GM23338 (cell line): ENCODE measurements at regions not wholly inside any gene's neighbourhood (a gene's known extent, or its start where the extent isn't known, plus 50 kb on each side); places are given as distances from the start of the nearest gene placed in this dataset.

Experiments used
- ATAC-seq: fragments of 200-7000 bp; cut with Tn5 transposase; 3 replicates; pipeline ENCODE4 v1.9.1; 2020
- DNase-seq: peaks from one replicate; pipeline ENCODE4 v3.0.0-alpha.2; 2015; ENCODE audit warnings: low spot score
- H2AFZ ChIP-seq: fragments of 200-600 bp; sonication (generic); 2 replicates; pipeline ENCODE4 v1.8.0; 2016; ENCODE audit warnings: antibody characterized with exemption, mild to moderate bottlenecking, moderate library complexity
- H3F3A ChIP-seq: fragments of 200-600 bp; sonication (generic); replicated peaks from 2 replicates; pipeline ENCODE4 v1.8.0; 2017; ENCODE audit warnings: antibody characterized with exemption, mixed run types, low read depth
- H3K27ac ChIP-seq: fragments of 200-600 bp; sonication (generic); 2 replicates; pipeline ENCODE4 v1.6.1; 2016; ENCODE audit warnings: low read depth
- H3K27me3 ChIP-seq: fragments of 200-600 bp; sonication (generic); 2 replicates; pipeline ENCODE4 v1.8.0; 2016; ENCODE audit warnings: mild to moderate bottlenecking, mixed run types, moderate library complexity; ENCODE audit not compliant: insufficient read depth
- H3K36me3 ChIP-seq: fragments of 200-600 bp; sonication (generic); 2 replicates; pipeline ENCODE4 v1.8.0; 2016; ENCODE audit warnings: mild to moderate bottlenecking; ENCODE audit not compliant: insufficient read depth
- H3K4me1 ChIP-seq: fragments of 200-600 bp; sonication (generic); 2 replicates; pipeline ENCODE4 v1.8.0; 2016; ENCODE audit warnings: mild to moderate bottlenecking, moderate library complexity; ENCODE audit not compliant: insufficient read depth
- H3K4me2 ChIP-seq: fragments of 200-600 bp; sonication (generic); 2 replicates; pipeline ENCODE4 v1.7.1; 2017; ENCODE audit warnings: mixed run types
- H3K4me3 ChIP-seq: fragments of 200-600 bp; sonication (generic); 2 replicates; pipeline ENCODE4 v1.6.1; 2016; ENCODE audit warnings: mixed run types
- H3K79me2 ChIP-seq: fragments of 200-600 bp; sonication (generic); replicated peaks from 2 replicates; pipeline ENCODE4 v1.8.0; 2017; ENCODE audit warnings: mild to moderate bottlenecking; ENCODE audit not compliant: insufficient read depth
- H3K9me2 ChIP-seq: fragments of 200-600 bp; sonication (generic); 2 replicates; pipeline ENCODE4 v1.8.0; 2017; ENCODE audit not compliant: insufficient read depth
- H4K20me1 ChIP-seq: fragments of 200-600 bp; sonication (generic); replicated peaks from 2 replicates; pipeline ENCODE4 v1.8.0; 2017; ENCODE audit warnings: mild to moderate bottlenecking; ENCODE audit not compliant: insufficient read depth
- H3K27ac Mint-ChIP-seq: 2 replicates; pipeline ENCODE4 v1.8.0; 2020; ENCODE audit warnings: inconsistent platforms, mild to moderate bottlenecking, moderate library complexity, mixed read lengths
- H3K27me3 Mint-ChIP-seq: 3 replicates; pipeline ENCODE4 v1.8.0; 2022; ENCODE audit warnings: low read depth, mild to moderate bottlenecking, moderate library complexity, mixed read lengths, inconsistent platforms; ENCODE audit not compliant: insufficient read depth, poor library complexity
- H3K36me3 Mint-ChIP-seq: 3 replicates; pipeline ENCODE4 v1.8.0; 2021; ENCODE audit warnings: low read depth, mild to moderate bottlenecking, inconsistent platforms, moderate library complexity, mixed read lengths
- H3K4me1 Mint-ChIP-seq: 3 replicates; pipeline ENCODE4 v1.8.0; 2020; ENCODE audit warnings: mild to moderate bottlenecking, inconsistent platforms, mixed read lengths
- H3K4me3 Mint-ChIP-seq: 3 replicates; pipeline ENCODE4 v1.8.0; 2021; ENCODE audit warnings: moderate library complexity, mild to moderate bottlenecking, inconsistent platforms, mixed read lengths
- H3K9me3 Mint-ChIP-seq: 3 replicates; pipeline ENCODE4 v1.8.0; 2020; ENCODE audit warnings: moderate library complexity, mild to moderate bottlenecking, inconsistent platforms, mixed read lengths
- CREB1 ChIP-seq: fragments of 250-450 bp; sonication (Bioruptor Pico); IDR thresholded peaks from 2 replicates; pipeline ENCODE4 v1.5.0; 2020; ENCODE audit warnings: low read depth, mild to moderate bottlenecking, moderate library complexity
- EZH2 ChIP-seq: fragments of 200-600 bp; sonication (generic); IDR thresholded peaks from one replicate; pipeline ENCODE4 v1.8.0; 2017; ENCODE audit warnings: antibody characterized with exemption, mild to moderate bottlenecking, low read depth; ENCODE audit not compliant: unreplicated experiment
- EZH2phosphoT487 ChIP-seq: fragments of 200-600 bp; sonication (generic); IDR thresholded peaks from one replicate; pipeline ENCODE4 v1.8.1; 2018; ENCODE audit warnings: antibody characterized with exemption; ENCODE audit not compliant: unreplicated experiment
- JUNB ChIP-seq: IDR thresholded peaks from one replicate; pipeline ENCODE4 v1.6.1; 2016; ENCODE audit warnings: antibody characterized with exemption; ENCODE audit not compliant: unreplicated experiment
- NANOG ChIP-seq: IDR thresholded peaks from 2 replicates; pipeline ENCODE4 v1.6.1; 2016; ENCODE audit warnings: antibody characterized with exemption, borderline replicate concordance
- POLR2AphosphoS5 ChIP-seq: IDR thresholded peaks from 2 replicates; pipeline ENCODE4 v1.6.1; 2016; ENCODE audit warnings: antibody characterized with exemption, low read depth
- REST ChIP-seq: IDR thresholded peaks from one replicate; pipeline ENCODE4 v1.6.1; 2018; ENCODE audit warnings: antibody characterized with exemption; ENCODE audit not compliant: unreplicated experiment
- STAT1 ChIP-seq: IDR thresholded peaks from one replicate; pipeline ENCODE4 v1.6.1; 2016; ENCODE audit warnings: antibody characterized with exemption; ENCODE audit not compliant: unreplicated experiment
- ZNF114 ChIP-seq: fragments of 250-450 bp; sonication (Bioruptor Pico); IDR thresholded peaks from 2 replicates; pipeline ENCODE4 v1.5.0; 2020; ENCODE audit warnings: mild to moderate bottlenecking, moderate library complexity
- ZNF331 ChIP-seq: fragments of 250-450 bp; sonication (Bioruptor Pico); IDR thresholded peaks from 2 replicates; pipeline ENCODE4 v1.5.0; 2020; ENCODE audit warnings: low read depth, mild to moderate bottlenecking, moderate library complexity
- TF ChIP-seq, protein P1 (sequence below): IDR thresholded peaks from 2 replicates; pipeline ENCODE4 v1.6.1; 2016; ENCODE audit warnings: antibody characterized with exemption
- TF ChIP-seq, protein P2 (sequence below), 2 experiments: fragments of 200-600 bp in 1 of 2; sonication (generic) in 1 of 2; conservative IDR thresholded peaks; 2 replicates each; pipeline versions ENCODE4 v1.5.1 to v1.6.1; 2016 to 2017; ENCODE audit warnings: antibody characterized with exemption in 2 of 2, low read depth in 2 of 2, mild to moderate bottlenecking in 2 of 2, moderate library complexity in 1 of 2
- TF ChIP-seq, protein P3 (sequence below): fragments of 250-450 bp; sonication (Bioruptor Pico); IDR thresholded peaks from 2 replicates; pipeline ENCODE4 v1.5.0; 2020; ENCODE audit warnings: mild to moderate bottlenecking, moderate library complexity

GRCh38 chr6:122524056-122524455 lies 52.4 kb upstream of the SERINC1 start:
- 0 out of 2 replicates have a peak, but pooled peaks cover 3% of the 10 kb centered on the region for H3K9me2 ChIP-seq
- H2AFZ ChIP-seq: no peak overlapping the region
- no peak for DNase-seq
- no peak overlapping the region for H3K4me3 ChIP-seq
- H3K79me2 ChIP-seq: peaks cover 98% of the 10 kb centered on the region
- peaks cover 7% of the 10 kb centered on the region; the same call in 1 of the 2 replicates for H4K20me1 ChIP-seq
- ATAC-seq: no peak
- no peak overlapping the region for H3K4me2 ChIP-seq
- TF ChIP-seq CREB1 (CRISPR knock-in tag) (no peak), STAT1 (no peak), ZNF114 (CRISPR knock-in tag) (no peak), EZH2 (no peak), ZNF331 (CRISPR knock-in tag) (no peak), JUNB (no peak), EZH2phosphoT487 (no peak), REST (no peak), POLR2AphosphoS5 (no peak), NANOG (no peak)
- TF ChIP-seq, protein P1, sequence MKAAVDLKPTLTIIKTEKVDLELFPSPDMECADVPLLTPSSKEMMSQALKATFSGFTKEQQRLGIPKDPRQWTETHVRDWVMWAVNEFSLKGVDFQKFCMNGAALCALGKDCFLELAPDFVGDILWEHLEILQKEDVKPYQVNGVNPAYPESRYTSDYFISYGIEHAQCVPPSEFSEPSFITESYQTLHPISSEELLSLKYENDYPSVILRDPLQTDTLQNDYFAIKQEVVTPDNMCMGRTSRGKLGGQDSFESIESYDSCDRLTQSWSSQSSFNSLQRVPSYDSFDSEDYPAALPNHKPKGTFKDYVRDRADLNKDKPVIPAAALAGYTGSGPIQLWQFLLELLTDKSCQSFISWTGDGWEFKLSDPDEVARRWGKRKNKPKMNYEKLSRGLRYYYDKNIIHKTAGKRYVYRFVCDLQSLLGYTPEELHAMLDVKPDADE: no peak
- TF ChIP-seq, protein P2, sequence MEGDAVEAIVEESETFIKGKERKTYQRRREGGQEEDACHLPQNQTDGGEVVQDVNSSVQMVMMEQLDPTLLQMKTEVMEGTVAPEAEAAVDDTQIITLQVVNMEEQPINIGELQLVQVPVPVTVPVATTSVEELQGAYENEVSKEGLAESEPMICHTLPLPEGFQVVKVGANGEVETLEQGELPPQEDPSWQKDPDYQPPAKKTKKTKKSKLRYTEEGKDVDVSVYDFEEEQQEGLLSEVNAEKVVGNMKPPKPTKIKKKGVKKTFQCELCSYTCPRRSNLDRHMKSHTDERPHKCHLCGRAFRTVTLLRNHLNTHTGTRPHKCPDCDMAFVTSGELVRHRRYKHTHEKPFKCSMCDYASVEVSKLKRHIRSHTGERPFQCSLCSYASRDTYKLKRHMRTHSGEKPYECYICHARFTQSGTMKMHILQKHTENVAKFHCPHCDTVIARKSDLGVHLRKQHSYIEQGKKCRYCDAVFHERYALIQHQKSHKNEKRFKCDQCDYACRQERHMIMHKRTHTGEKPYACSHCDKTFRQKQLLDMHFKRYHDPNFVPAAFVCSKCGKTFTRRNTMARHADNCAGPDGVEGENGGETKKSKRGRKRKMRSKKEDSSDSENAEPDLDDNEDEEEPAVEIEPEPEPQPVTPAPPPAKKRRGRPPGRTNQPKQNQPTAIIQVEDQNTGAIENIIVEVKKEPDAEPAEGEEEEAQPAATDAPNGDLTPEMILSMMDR (conservative IDR thresholded peaks at IDR 0.05; ENCODE audit: low read depth in 2 of 2): no peak
- TF ChIP-seq, protein P3, sequence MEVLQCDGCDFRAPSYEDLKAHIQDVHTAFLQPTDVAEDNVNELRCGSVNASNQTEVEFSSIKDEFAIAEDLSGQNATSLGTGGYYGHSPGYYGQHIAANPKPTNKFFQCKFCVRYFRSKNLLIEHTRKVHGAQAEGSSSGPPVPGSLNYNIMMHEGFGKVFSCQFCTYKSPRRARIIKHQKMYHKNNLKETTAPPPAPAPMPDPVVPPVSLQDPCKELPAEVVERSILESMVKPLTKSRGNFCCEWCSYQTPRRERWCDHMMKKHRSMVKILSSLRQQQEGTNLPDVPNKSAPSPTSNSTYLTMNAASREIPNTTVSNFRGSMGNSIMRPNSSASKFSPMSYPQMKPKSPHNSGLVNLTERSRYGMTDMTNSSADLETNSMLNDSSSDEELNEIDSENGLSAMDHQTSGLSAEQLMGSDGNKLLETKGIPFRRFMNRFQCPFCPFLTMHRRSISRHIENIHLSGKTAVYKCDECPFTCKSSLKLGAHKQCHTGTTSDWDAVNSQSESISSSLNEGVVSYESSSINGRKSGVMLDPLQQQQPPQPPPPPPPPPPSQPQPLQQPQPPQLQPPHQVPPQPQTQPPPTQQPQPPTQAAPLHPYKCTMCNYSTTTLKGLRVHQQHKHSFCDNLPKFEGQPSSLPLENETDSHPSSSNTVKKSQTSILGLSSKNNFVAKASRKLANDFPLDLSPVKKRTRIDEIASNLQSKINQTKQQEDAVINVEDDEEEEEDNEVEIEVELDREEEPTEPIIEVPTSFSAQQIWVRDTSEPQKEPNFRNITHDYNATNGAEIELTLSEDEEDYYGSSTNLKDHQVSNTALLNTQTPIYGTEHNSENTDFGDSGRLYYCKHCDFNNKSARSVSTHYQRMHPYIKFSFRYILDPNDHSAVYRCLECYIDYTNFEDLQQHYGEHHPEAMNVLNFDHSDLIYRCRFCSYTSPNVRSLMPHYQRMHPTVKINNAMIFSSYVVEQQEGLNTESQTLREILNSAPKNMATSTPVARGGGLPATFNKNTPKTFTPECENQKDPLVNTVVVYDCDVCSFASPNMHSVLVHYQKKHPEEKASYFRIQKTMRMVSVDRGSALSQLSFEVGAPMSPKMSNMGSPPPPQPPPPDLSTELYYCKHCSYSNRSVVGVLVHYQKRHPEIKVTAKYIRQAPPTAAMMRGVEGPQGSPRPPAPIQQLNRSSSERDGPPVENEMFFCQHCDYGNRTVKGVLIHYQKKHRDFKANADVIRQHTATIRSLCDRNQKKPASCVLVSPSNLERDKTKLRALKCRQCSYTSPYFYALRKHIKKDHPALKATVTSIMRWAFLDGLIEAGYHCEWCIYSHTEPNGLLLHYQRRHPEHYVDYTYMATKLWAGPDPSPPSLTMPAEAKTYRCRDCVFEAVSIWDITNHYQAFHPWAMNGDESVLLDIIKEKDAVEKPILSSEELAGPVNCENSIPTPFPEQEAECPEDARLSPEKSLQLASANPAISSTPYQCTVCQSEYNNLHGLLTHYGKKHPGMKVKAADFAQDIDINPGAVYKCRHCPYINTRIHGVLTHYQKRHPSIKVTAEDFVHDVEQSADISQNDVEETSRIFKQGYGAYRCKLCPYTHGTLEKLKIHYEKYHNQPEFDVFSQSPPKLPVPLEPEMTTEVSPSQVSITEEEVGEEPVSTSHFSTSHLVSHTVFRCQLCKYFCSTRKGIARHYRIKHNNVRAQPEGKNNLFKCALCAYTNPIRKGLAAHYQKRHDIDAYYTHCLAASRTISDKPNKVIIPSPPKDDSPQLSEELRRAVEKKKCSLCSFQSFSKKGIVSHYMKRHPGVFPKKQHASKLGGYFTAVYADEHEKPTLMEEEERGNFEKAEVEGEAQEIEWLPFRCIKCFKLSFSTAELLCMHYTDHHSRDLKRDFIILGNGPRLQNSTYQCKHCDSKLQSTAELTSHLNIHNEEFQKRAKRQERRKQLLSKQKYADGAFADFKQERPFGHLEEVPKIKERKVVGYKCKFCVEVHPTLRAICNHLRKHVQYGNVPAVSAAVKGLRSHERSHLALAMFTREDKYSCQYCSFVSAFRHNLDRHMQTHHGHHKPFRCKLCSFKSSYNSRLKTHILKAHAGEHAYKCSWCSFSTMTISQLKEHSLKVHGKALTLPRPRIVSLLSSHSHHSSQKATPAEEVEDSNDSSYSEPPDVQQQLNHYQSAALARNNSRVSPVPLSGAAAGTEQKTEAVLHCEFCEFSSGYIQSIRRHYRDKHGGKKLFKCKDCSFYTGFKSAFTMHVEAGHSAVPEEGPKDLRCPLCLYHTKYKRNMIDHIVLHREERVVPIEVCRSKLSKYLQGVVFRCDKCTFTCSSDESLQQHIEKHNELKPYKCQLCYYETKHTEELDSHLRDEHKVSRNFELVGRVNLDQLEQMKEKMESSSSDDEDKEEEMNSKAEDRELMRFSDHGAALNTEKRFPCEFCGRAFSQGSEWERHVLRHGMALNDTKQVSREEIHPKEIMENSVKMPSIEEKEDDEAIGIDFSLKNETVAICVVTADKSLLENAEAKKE (CRISPR knock-in tag): no peak
- H3K4me3 Mint-ChIP-seq: no peak overlapping the region
- H3K4me1 ChIP-seq: no peaks in the 10 kb centered on the region
- peaks cover 8% of the 10 kb centered on the region; the same call in 1 of the 2 replicates for H3K36me3 ChIP-seq
- H3K27me3 Mint-ChIP-seq: no peaks in the 10 kb centered on the region
- peaks cover 83% of the 10 kb centered on the region for H3K36me3 Mint-ChIP-seq
- H3K4me1 Mint-ChIP-seq: no peaks in the 10 kb centered on the region; the same call in 2 of the 3 replicates
- H3F3A ChIP-seq: no peaks in the 10 kb centered on the region
- no peak overlapping the region for H3K27ac ChIP-seq
- H3K27ac Mint-ChIP-seq: no peak overlapping the region
- no peaks in the 10 kb centered on the region for H3K27me3 ChIP-seq
- H3K9me3 Mint-ChIP-seq: peaks cover 58% of the 10 kb centered on the region
